Heart left ventricle (tissue), 16 donors: ENCODE measurements at regions not wholly inside any gene's neighbourhood (a gene's known extent, or its start where the extent isn't known, plus 50 kb on each side); places are given as distances from the start of the nearest gene placed in this dataset.
A peak's percentile ranks its signal among the peaks of the same experiment; 100 is the strongest.

ENCODE experiments used
- ATAC-seq, 4 donors: fragments of 200-7000 bp; cut with Tn5 transposase; one replicate each; pipeline ENCODE4 v1.9.1; 2020 to 2022; ENCODE audit warnings: moderate library complexity in 4 of 4, mild to moderate bottlenecking in 3 of 4, moderate number of reproducible peaks in 1 of 4
- DNase-seq, 5 donors: peaks; one replicate each; pipeline ENCODE4 v3.0.0-alpha.2; 2020
- H3K27ac ChIP-seq, 12 donors: fragments of 200-600 bp; sonication (generic) in 4 of 12; one replicate each; pipeline versions ENCODE4 v1.5.0 to v1.8.0; 2016 to 2022; ENCODE audit warnings: mild to moderate bottlenecking in 2 of 12
- H3K27me3 ChIP-seq, 9 donors: fragments of 200-600 bp; sonication (generic) in 2 of 9; one replicate each; pipeline versions ENCODE4 v1.5.1 to v1.8.0; 2016 to 2022; ENCODE audit warnings: mild to moderate bottlenecking in 3 of 9
- H3K36me3 ChIP-seq, 9 donors: fragments of 200-600 bp; sonication (generic) in 2 of 9; one replicate each; pipeline versions ENCODE4 v1.5.0 to v1.8.0; 2018 to 2022; ENCODE audit warnings: mild to moderate bottlenecking in 2 of 9
- H3K4me1 ChIP-seq, 12 donors: fragments of 200-600 bp; sonication (generic) in 4 of 12; one replicate each; pipeline versions ENCODE4 v1.5.0 to v1.8.0; 2016 to 2022; ENCODE audit warnings: mild to moderate bottlenecking in 3 of 12
- H3K4me3 ChIP-seq, 12 donors: fragments of 200-600 bp; sonication (generic) in 4 of 12; one replicate each; pipeline versions ENCODE4 v1.5.0 to v1.8.0; 2017 to 2022; ENCODE audit warnings: mild to moderate bottlenecking in 9 of 12, moderate library complexity in 4 of 12
- H3K9me3 ChIP-seq, 12 donors: fragments of 200-600 bp; sonication (generic) in 4 of 12; one replicate each; pipeline versions ENCODE4 v1.5.0 to v1.8.0; 2016 to 2022; ENCODE audit warnings: mild to moderate bottlenecking in 1 of 12
- CTCF ChIP-seq, 12 donors: fragments of 200-600 bp; sonication (generic) in 4 of 12; IDR thresholded peaks; one replicate each; pipeline versions ENCODE4 v1.5.0 to v1.8.0; 2018 to 2022; ENCODE audit warnings: antibody characterized with exemption in 12 of 12, mild to moderate bottlenecking in 5 of 12
- POLR2A ChIP-seq, 2 donors: fragments of 450-650 bp; IDR thresholded peaks; one replicate each; pipeline ENCODE4 v1.6.1; 2017; ENCODE audit warnings: antibody characterized with exemption in 2 of 2, mild to moderate bottlenecking in 2 of 2, moderate library complexity in 2 of 2
- WGBS, 4 donors: extraction: QIAGEN DNeasy Blood & Tissue Kit in 2 of 4; methylation state at CpG; one replicate each; pipeline versions ENCODE4 v1.1.5 to v1.1.7; 2013 to 2018; 5-methylcytosine and 5-hydroxymethylcytosine counted together
- intact Hi-C, 10 donors: fragments of 100-400 bp; cut with DNase I; formaldehyde crosslinking; loops; one replicate each; pipeline versions ENCODE4 v1.11.1 to v1.14.2; 2022
- donor health status: ischemic (EF 13 %, LVEDD 7.1; RV severe dilation, severe dysfunction).
- donor health status: healthy with polysubstance abuse.
- donor health status: DM: no; HTN: yes; CAD: no.
- donor health status: DM: no; HTN: no; CAD: no.
- donor health status: ischemic (EF 25% LVEDD 6.9; RV normal size, moderate dysfunction).
- donor health status: ischemic (EF 25% LVEDD 5.7; RV mildly dilated, moderate dysfunction).
- donor health status: healthy.
- donor health status: DM: yes; HTN: yes; CAD: no.
- donor health status: ischemic (EF 35%, LVEDD 5.7; RV mildly dilated, moderate dysfunction).
- donor health status: nonischemic (EF 11% LVEDD 7.7; RV severe dilation, severe dysfunction).
- donor health status: DM: yes; HTN: yes; CAD: no.
- donor health status: PGD.
- donor health status: ischemic (EF 29% LVEDD 5.4; RV normal size, mild dysfunction).
- donor health status: nonischemic (EF 23%, LVEDD 6.1; RV moderate dilation, normal function).

- Histone ChIP-seq H3K27ac (peak overlapping the region in 1 of 12 donors; percentile 18), H3K36me3 (no peaks in the 10 kb centered on the region), H3K9me3 (no peaks in the 10 kb centered on the region), H3K27me3 (no peaks in the 10 kb centered on the region), H3K4me1 (peaks cover 0 to 17% (median 0%) of the 10 kb centered on the region in 12 donors), H3K4me3 (no peak overlapping the region)
- TF ChIP-seq CTCF (IDR thresholded peaks at IDR 0.05) = peak; percentile 73 to 91 (median 82)
- TF ChIP-seq POLR2A (IDR thresholded peaks at IDR 0.05) = no peak
- WGBS, 4 donors = 25 to 32% (median 28%) methylated on average over 6 of the region's 6 CpGs
- DNase-seq (peak in 4 of 5 donors; percentile 44 to 69 (median 66)), ATAC-seq (peak; percentile 73 to 88 (median 84))
- intact Hi-C loops = loop anchor here (1.0 to 10.0 kb wide), 10 partner anchors 47 to 555 kb away; no protein-coding TSS in a partner anchor
Observed at GRCh38 chr11:86869966-86870570, 69.7 kb downstream of the PRSS23 start.

- ATAC-seq = no peak
- 92 to 93% (median 92%) methylated on average over 2 of the region's 2 CpGs for whole genome bisulfite sequencing, 4 donors
- no peak for TF ChIP-seq POLR2A (IDR thresholded peaks at IDR 0.05)
- TF ChIP-seq CTCF (IDR thresholded peaks at IDR 0.05) = no peak
- Histone ChIP-seq H3K4me3 (no peak overlapping the region), H3K36me3 (no peaks in the 10 kb centered on the region), H3K4me1 (peaks cover 0 to 17% (median 0%) of the 10 kb centered on the region in 12 donors), H3K27ac (no peak overlapping the region), H3K9me3 (no peaks in the 10 kb centered on the region), H3K27me3 (no peaks in the 10 kb centered on the region)
- intact Hi-C loops = loop anchor here in 4 of 10 donors (5.0 kb wide), 2 partner anchors 409 to 419 kb away; no protein-coding TSS in a partner anchor
- DNase-seq = no peak
Observed at GRCh38 chr11:86873573-86874083, 73.3 kb downstream of the PRSS23 start.

DNA sequence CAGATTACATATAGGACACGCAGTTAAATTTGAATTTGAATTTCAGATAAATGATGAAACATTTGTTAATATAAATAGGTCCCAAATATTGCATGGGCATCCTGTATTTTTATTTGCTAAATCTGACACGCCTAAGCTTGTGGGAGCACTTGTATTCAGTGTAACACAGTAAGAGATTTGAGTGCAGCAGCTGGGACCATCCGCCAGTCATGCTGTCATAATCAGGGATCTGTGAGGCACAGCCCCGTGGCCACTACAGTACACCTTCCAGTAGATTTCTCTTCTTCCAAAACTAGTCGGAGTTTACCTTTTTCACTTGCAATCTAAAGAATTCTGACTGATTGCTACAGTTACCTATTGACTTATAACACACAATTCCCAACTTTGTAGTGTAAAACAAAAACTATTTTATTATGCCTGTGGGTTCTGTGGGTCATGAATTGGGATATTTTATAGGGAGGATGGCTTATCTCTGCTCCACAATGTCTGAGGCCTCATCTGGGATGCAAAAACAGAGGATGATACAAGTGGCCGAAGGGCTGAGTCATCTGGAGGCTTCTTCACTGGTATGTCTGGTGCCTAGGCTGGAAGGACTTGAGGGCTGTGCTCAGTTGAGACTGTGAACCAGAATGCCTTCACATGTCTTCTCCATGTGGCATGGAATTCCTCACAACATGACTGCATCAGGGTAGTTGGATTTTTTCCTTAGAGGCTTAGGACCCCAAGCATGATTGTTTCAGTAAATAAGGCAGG, 74.1 kb downstream of the PRSS23 start:
- H3K27me3 ChIP-seq = no peaks in the 10 kb centered on the region
- TF ChIP-seq POLR2A (IDR thresholded peaks at IDR 0.05) (no peak), CTCF (IDR thresholded peaks at IDR 0.05) (no peak)
- DNase-seq = no peak
- no peaks in the 10 kb centered on the region for H3K9me3 ChIP-seq
- WGBS, 4 donors = 84 to 89% (median 85%) methylated on average over 6 of the region's 6 CpGs
- ATAC-seq = no peak
- no peak overlapping the region for H3K27ac ChIP-seq
- H3K4me3 ChIP-seq = no peak overlapping the region
- intact Hi-C loops = loop anchor here in 4 of 10 donors (5.0 kb wide), 2 partner anchors 408 to 418 kb away; no protein-coding TSS in a partner anchor
- no peaks in the 10 kb centered on the region for H3K36me3 ChIP-seq
- peaks cover 0 to 15% (median 0%) of the 10 kb centered on the region in 12 donors for H3K4me1 ChIP-seq

- WGBS, 4 donors = 89 to 96% (median 93%) methylated on average over 3 of the region's 3 CpGs
Observed at GRCh38 chr11:86876716-86877234, 76.4 kb downstream of the PRSS23 start.

More at GRCh38 chr11:86876716-86877234, 76.4 kb downstream of the PRSS23 start:
- H3K4me3 ChIP-seq = no peak overlapping the region
- intact Hi-C loops = no loop called here
- H3K27ac ChIP-seq = no peak overlapping the region
- DNase-seq = no peak
- H3K36me3 ChIP-seq = no peaks in the 10 kb centered on the region
- ATAC-seq = no peak
- no peak for TF ChIP-seq CTCF (IDR thresholded peaks at IDR 0.05)
- no peak for TF ChIP-seq POLR2A (IDR thresholded peaks at IDR 0.05)
- no peaks in the 10 kb centered on the region for H3K27me3 ChIP-seq
- peaks cover 0 to 12% (median 0%) of the 10 kb centered on the region in 12 donors for H3K4me1 ChIP-seq
- H3K9me3 ChIP-seq = no peaks in the 10 kb centered on the region
